HL-60 (cell line): ENCODE measurements at regions not wholly inside any gene's neighbourhood (a gene's known extent, or its start where the extent isn't known, plus 50 kb on each side); places are given as distances from the start of the nearest gene placed in this dataset.

ENCODE experiments used
- POLR2AphosphoS5 ChIP-seq: IDR thresholded peaks from 2 replicates; pipeline ENCODE4 v1.6.1; 2012; ENCODE audit warnings: low read depth
- TF ChIP-seq, protein P1 (sequence below): IDR thresholded peaks from one replicate; pipeline ENCODE4 v1.5.1; 2011; ENCODE audit warnings: low read length, control low read depth, inconsistent platforms; ENCODE audit not compliant: insufficient read depth
- TF ChIP-seq, protein P2 (sequence below): IDR thresholded peaks from 2 replicates; pipeline ENCODE4 v1.6.1; 2012; ENCODE audit warnings: low read depth; ENCODE audit not compliant: insufficient replicate concordance

DNA sequence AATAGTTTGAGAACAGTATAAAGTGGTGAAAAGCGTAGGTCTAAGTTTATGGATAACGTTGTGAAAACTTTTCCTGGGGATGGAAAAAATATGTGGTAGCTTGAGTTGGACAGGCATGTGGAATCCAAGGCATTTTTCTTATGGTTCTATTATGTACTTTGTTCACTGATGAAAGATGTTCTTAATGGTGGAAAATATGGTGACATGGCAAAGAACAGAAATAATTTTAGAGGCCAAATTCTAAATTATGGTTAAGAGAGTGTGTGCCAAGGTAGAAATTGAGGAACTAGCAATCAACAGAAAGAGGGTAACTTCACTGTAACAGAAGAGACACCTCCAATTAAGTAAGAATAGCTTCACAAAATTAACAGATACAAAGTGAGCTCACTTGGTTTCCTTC is 427.8 kb downstream of the SLC6A15 start:
- TF ChIP-seq POLR2AphosphoS5, result no peak
- TF ChIP-seq, protein P1, sequence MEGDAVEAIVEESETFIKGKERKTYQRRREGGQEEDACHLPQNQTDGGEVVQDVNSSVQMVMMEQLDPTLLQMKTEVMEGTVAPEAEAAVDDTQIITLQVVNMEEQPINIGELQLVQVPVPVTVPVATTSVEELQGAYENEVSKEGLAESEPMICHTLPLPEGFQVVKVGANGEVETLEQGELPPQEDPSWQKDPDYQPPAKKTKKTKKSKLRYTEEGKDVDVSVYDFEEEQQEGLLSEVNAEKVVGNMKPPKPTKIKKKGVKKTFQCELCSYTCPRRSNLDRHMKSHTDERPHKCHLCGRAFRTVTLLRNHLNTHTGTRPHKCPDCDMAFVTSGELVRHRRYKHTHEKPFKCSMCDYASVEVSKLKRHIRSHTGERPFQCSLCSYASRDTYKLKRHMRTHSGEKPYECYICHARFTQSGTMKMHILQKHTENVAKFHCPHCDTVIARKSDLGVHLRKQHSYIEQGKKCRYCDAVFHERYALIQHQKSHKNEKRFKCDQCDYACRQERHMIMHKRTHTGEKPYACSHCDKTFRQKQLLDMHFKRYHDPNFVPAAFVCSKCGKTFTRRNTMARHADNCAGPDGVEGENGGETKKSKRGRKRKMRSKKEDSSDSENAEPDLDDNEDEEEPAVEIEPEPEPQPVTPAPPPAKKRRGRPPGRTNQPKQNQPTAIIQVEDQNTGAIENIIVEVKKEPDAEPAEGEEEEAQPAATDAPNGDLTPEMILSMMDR, result no peak
- TF ChIP-seq, protein P2, sequence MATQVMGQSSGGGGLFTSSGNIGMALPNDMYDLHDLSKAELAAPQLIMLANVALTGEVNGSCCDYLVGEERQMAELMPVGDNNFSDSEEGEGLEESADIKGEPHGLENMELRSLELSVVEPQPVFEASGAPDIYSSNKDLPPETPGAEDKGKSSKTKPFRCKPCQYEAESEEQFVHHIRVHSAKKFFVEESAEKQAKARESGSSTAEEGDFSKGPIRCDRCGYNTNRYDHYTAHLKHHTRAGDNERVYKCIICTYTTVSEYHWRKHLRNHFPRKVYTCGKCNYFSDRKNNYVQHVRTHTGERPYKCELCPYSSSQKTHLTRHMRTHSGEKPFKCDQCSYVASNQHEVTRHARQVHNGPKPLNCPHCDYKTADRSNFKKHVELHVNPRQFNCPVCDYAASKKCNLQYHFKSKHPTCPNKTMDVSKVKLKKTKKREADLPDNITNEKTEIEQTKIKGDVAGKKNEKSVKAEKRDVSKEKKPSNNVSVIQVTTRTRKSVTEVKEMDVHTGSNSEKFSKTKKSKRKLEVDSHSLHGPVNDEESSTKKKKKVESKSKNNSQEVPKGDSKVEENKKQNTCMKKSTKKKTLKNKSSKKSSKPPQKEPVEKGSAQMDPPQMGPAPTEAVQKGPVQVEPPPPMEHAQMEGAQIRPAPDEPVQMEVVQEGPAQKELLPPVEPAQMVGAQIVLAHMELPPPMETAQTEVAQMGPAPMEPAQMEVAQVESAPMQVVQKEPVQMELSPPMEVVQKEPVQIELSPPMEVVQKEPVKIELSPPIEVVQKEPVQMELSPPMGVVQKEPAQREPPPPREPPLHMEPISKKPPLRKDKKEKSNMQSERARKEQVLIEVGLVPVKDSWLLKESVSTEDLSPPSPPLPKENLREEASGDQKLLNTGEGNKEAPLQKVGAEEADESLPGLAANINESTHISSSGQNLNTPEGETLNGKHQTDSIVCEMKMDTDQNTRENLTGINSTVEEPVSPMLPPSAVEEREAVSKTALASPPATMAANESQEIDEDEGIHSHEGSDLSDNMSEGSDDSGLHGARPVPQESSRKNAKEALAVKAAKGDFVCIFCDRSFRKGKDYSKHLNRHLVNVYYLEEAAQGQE, result no peak
